LNCAP (cell line): ENCODE measurements at regions not wholly inside any gene's neighbourhood (a gene's known extent, or its start where the extent isn't known, plus 50 kb on each side); places are given as distances from the start of the nearest gene placed in this dataset.

Source experiments
- TF ChIP-seq, protein P1 (sequence below): fragments of 450-650 bp; IDR thresholded peaks from 2 replicates; pipeline ENCODE4 v1.5.1; 2017; ENCODE audit warnings: mild to moderate bottlenecking

DNA sequence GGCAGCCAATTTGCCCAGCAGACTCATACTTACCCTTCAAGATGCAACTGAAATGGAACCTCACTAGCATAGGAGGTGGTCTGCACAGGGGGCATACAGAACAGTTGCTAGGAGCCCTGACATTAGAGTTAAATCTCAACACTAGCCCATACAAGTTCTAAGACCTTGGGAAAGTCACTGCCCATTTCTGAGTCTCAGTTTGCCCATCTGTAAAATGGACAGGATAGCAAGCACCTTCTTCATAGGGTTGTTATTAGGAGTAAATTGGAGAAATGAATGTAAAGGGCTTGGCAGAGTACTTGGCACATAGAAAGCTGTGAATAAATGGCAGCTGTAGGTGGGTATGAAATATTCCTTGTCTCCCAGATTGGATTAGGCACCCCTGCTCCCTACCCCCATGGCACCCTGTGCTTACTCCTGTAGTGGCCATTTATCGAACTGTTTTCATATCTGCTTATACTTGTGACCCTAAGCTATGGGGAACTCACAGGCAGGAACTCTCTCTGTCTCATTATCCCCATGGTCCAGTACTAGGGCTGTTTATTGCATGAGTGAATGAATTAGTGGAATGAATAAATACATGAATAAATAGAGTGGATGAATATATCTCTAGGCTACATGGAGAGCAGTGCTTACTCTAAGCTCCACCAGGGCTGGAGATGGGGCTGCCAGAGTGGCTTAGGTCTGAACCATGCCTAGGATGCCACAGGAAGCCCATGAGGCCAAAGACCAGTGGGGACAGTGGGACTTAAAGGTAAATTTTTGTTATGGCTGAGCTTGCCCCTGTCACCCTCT is 152.6 kb downstream of the PLPP3 start:
- TF ChIP-seq, protein P1, sequence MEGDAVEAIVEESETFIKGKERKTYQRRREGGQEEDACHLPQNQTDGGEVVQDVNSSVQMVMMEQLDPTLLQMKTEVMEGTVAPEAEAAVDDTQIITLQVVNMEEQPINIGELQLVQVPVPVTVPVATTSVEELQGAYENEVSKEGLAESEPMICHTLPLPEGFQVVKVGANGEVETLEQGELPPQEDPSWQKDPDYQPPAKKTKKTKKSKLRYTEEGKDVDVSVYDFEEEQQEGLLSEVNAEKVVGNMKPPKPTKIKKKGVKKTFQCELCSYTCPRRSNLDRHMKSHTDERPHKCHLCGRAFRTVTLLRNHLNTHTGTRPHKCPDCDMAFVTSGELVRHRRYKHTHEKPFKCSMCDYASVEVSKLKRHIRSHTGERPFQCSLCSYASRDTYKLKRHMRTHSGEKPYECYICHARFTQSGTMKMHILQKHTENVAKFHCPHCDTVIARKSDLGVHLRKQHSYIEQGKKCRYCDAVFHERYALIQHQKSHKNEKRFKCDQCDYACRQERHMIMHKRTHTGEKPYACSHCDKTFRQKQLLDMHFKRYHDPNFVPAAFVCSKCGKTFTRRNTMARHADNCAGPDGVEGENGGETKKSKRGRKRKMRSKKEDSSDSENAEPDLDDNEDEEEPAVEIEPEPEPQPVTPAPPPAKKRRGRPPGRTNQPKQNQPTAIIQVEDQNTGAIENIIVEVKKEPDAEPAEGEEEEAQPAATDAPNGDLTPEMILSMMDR, result no peak

DNA sequence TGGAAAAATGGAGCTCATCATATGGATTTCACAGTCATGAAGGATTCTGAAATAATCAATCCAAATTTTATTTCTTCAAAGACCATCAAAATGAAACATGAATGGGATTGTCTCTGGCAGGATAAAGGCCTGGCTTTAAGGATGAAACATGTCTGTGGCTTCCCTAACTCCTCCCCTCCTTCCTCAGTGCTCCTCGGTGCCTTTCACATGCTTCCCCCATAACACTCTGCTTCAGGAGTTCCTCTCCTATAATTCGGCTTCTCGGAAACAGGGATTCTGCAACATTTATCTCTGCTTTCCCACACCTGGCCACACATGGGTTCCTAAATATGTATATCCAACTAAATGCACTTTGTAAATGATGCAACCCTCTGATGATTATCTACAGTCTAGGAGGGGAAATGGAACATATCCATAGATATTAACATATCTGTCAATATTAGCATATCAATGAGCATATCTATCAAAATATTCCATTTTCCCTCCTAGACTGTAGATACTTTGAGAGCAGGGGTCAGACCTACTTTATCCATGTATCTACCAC is 153.8 kb downstream of the PLPP3 start:
- TF ChIP-seq, protein P1, result no peak

DNA sequence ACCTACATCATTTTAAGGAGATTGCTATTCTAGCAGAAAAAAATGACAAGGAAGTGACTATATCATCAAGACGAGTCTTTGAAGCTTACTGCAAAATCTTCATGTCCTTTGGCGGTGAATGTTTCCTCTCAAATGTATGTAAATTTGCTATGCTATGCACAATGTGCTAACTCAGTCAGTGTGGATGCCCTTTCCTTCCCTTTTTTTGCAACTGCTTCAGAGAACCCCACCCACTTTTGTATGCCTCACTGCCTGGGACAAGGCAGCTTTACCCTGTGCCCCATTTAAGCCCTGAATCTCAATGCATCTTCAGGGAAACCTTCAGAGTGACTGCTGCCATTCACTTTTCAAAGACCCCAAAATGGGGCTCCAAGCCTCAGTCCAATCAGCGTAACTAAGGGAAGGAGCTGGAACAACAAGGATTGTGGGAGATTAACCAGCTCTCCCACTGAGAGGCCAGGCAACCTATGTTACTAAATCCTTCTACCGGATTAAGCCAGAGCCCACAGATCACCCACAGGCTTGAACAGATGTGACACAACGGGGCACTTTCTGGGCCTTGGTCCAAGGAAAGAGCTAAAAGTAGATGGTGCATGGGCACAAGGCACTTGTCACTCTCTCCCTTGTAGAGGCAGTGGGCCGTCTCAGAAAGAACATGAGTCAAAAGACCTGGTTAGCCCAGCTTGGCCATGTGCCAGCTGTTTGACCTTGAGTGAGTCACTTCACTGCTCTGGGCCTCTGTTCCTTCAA is 154.4 kb downstream of the PLPP3 start:
- TF ChIP-seq, protein P1, result no peak

DNA sequence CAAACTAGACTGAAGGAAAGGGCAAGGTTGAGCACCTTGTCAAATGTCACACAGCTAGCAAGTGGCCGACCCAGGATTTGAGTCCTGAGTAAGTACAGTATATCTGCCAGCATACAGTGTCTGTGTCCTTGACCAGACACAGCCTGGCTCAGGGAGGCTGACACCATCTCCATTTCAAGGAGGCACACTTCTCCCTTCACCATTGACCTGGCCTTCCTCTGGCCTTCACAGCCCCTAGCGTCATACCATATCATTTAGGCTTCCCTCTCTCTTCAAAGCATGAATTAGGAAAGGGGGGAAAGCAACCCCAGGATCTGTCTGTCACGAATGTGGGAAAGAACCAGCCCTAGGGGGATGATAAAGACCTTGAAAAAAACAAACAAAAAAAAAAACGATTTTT is 155.6 kb downstream of the PLPP3 start:
- TF ChIP-seq, protein P1, result no peak

DNA sequence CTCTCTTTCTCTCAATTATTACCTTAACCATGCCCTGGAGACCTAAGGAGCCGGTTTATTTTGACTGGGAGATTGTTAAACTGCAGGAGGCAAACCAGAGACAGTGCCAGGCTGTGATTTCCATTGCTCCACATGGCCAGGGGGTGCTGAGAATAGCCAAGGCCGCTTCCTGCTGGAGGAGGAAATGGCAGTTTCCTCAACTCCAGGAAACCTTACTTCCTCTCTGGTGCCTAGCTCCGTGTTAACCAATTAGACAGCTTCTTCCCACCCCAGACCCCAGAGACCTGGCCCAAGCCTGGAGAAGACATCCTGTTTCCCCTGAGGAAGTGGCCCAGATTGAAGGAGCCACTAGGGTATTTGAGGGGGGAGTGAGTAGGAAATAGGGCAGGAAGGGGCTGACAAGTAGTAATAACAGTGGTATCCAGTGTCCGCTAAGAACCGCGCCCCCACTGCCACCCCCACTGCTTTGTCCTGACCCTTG is 161.2 kb downstream of the PLPP3 start:
- TF ChIP-seq, protein P1, result no peak

DNA sequence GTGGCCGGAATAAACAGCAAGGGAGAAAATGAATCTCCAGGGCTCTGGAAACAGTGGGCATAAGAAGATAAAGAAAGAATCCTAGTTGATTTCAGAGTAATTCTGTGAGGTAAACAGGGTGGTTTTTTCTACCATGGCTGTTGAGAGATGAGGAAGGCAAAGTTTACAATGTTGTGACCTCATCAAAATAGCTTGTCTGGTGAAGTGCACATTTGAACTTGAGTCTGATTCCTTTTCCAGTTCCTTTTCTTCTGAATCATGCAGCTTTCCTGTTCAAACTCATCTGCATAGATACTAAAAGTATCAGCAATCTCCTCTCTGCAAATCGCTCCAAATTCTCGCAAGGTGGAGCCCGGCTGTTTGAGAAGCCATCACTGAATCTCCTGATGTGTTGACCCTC is 161.7 kb downstream of the PLPP3 start:
- TF ChIP-seq, protein P1, result no peak

DNA sequence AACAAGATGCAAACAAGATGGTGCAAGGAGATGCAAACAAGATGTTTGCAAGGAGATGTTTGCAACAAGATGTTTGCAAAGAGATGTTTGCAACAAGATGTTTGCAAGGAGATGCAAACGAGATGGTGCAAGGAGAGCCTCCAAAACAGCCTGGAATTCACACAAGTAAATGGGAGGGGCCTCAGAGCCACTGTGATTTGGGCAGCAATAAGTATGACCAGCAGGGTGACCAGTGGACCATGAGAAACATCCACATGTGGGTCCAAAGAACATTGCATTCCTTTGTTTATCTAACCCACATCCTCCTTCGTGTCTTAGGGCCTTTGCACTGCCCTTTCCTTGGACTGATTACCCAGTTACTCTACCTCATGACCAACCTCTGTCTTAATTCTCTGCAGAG is 162.9 kb downstream of the PLPP3 start:
- TF ChIP-seq, protein P1, result no peak
